Fibroblast of pulmonary artery (primary cell): ENCODE measurements at regions not wholly inside any gene's neighbourhood (a gene's known extent, or its start where the extent isn't known, plus 50 kb on each side); places are given as distances from the start of the nearest gene placed in this dataset.

Source experiments
- DNase-seq: peaks from one replicate; pipeline ENCODE4 v3.0.0-alpha.2; 2010; ENCODE audit warnings: low read depth
- H3K4me3 ChIP-seq: replicated peaks from 2 replicates; pipeline ENCODE4 v1.5.1; 2011; ENCODE audit warnings: low read depth, mild to moderate bottlenecking, control low read depth, low read length, moderate library complexity
- CTCF ChIP-seq: IDR thresholded peaks from 2 replicates; pipeline ENCODE4 v1.5.1; 2011; ENCODE audit warnings: mild to moderate bottlenecking, control low read depth, low read length, inconsistent platforms; ENCODE audit errors: missing control alignments

DNA sequence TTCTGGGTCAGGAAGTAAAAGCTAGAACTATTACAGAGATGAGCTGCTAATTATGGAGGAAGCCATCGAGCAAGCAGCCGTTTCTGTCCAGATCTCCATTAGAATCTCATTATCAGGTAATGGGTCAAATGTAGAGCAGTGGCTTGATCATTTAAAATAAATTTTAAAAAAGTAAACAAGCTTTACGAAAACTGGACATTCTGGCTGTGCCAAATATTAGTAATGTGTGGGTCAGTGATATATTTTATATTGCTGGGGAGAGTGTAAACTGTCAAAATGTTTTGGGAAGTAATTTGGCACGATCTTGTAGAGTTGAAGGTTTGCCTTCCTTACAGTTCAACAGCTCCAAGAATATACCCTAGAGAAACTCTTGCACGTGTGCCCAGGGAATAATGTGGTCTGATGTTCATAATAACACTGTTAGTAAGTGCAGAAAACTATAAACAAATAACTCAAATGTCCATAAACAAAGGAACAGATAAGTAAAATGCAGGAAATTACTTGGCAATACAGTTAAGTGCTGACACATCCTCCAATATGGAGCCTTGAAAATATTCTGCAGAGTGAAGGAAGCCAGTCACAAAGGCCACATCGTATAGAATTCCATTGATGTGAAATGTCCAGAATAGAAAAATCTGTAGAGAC lies 127.2 kb upstream of the UBL3 start:
- H3K4me3 ChIP-seq, result no peak overlapping the region
- no peak for DNase-seq
- TF ChIP-seq CTCF, result no peak

DNA sequence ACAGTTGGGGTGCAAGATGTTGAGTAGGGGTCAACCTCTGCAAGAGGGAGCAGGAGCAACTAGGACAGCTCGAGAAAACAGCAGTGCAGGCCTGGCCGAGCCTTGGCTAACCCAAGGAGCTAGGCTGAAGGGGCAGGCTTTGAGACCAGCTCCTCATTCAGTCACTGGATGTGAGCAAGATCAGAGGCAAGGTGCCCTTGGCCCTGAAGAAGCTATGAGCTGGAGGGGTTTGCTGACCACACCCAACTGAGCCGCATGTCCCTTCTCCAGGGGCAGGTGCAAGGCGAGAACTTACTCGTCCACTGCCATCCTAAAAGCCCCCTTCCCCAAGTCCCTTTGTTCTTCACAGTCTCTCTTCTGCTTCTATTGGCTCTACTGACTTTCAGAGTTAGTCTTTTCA lies 126.1 kb upstream of the UBL3 start:
- DNase-seq, result no peak
- no peak overlapping the region for H3K4me3 ChIP-seq
- TF ChIP-seq CTCF, result no peak

- no peak for DNase-seq
- H3K4me3 ChIP-seq, result no peak overlapping the region
- TF ChIP-seq CTCF, result no peak
Observed at GRCh38 chr13:29975283-29975682, 124.9 kb upstream of the UBL3 start.

GRCh38 chr13:29969286-29969685 lies 118.9 kb upstream of the UBL3 start:
- no peak for TF ChIP-seq CTCF
- H3K4me3 ChIP-seq, result no peak overlapping the region
- DNase-seq, result peak; percentile 82

GRCh38 chr13:29964181-29964845 lies 113.9 kb upstream of the UBL3 start:
- DNase-seq, result no peak
- TF ChIP-seq CTCF, result no peak
- no peak overlapping the region for H3K4me3 ChIP-seq

- no peak for DNase-seq
- no peak for TF ChIP-seq CTCF
- H3K4me3 ChIP-seq, result no peak overlapping the region
Observed at GRCh38 chr13:29963089-29963488, 112.7 kb upstream of the UBL3 start.
